MM.1S (cell line): ENCODE measurements at regions not wholly inside any gene's neighbourhood (a gene's known extent, or its start where the extent isn't known, plus 50 kb on each side); places are given as distances from the start of the nearest gene placed in this dataset.

ENCODE experiments used
- EZH2 ChIP-seq: fragments of 300-600 bp; sonication (generic); optimal IDR thresholded peaks from 2 replicates; pipeline ENCODE3; 2017; ENCODE audit warnings: low read depth, mild to moderate bottlenecking, antibody characterized with exemption, low read length, mixed read lengths
- EZH2phosphoT487 ChIP-seq: fragments of 300-600 bp; sonication (generic); IDR thresholded peaks from 2 replicates; pipeline ENCODE4 v1.6.1; 2018; ENCODE audit warnings: antibody characterized with exemption, low read length
- TF ChIP-seq, protein P1 (sequence below): fragments of 300-600 bp; sonication (generic); IDR thresholded peaks from 2 replicates; pipeline ENCODE4 v1.5.1; 2016; ENCODE audit warnings: antibody characterized with exemption, low read length, mixed read lengths

DNA sequence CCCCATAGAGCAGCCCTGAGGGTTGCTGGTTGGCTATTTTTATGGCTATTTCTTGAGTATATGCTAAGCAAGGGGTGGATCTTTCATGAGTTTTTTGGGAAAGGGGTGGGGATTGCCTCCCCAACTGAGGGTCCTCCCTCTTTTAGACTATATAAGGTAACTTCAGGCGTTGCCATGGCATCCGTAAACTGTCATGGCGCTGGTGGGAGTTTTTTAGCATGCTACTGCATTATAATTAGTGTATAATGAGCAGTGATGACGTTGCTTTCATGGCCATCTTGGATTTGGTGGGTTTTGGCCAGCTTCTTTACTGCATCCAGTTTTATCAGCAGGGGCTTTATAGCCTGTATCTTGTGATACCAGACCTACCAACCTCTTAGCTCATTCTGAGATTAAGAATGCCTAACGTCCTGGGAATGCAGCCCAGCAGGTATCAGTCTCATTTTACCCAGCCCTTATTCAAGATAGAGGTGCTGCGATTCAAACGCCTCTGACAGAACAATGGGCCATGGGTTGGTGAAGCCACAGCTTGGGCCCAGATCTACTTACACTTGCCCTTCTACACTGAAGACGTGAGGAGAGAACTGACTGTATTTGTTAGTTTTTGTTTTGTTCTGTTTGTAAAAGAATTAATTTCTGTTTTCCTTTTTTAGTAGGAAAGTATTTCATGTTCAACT is 53.8 kb upstream of the TMEM163 start:
- TF ChIP-seq EZH2 (no peak), EZH2phosphoT487 (no peak)
- TF ChIP-seq, protein P1, sequence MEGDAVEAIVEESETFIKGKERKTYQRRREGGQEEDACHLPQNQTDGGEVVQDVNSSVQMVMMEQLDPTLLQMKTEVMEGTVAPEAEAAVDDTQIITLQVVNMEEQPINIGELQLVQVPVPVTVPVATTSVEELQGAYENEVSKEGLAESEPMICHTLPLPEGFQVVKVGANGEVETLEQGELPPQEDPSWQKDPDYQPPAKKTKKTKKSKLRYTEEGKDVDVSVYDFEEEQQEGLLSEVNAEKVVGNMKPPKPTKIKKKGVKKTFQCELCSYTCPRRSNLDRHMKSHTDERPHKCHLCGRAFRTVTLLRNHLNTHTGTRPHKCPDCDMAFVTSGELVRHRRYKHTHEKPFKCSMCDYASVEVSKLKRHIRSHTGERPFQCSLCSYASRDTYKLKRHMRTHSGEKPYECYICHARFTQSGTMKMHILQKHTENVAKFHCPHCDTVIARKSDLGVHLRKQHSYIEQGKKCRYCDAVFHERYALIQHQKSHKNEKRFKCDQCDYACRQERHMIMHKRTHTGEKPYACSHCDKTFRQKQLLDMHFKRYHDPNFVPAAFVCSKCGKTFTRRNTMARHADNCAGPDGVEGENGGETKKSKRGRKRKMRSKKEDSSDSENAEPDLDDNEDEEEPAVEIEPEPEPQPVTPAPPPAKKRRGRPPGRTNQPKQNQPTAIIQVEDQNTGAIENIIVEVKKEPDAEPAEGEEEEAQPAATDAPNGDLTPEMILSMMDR = no peak
